Left kidney (tissue), 1 donor: ENCODE measurements at regions not wholly inside any gene's neighbourhood (a gene's known extent, or its start where the extent isn't known, plus 50 kb on each side); places are given as distances from the start of the nearest gene placed in this dataset.

Experiments
- DNase-seq: peaks from one replicate; pipeline ENCODE4 v3.0.0-alpha.2; 2013

- no peak for DNase-seq
Observed at GRCh38 chr14:104356020-104356737, 217.8 kb downstream of the KIF26A start.

- DNase-seq = no peak
Observed at GRCh38 chr14:104356738-104357688, 218.6 kb downstream of the KIF26A start.

- no peak for DNase-seq
Observed at GRCh38 chr14:104357689-104358527, 219.5 kb downstream of the KIF26A start.

GRCh38 chr14:104358528-104359300 lies 220.3 kb downstream of the KIF26A start:
- DNase-seq = no peak

GRCh38 chr14:104359301-104359968 lies 220.1 kb upstream of the C14orf180 start:
- no peak for DNase-seq

- DNase-seq = no peak
Observed at GRCh38 chr14:104359969-104360442, 219.6 kb upstream of the C14orf180 start.

- no peak for DNase-seq
Observed at GRCh38 chr14:104360501-104360900, 219.1 kb upstream of the C14orf180 start.

GRCh38 chr14:104361101-104361591 lies 218.4 kb upstream of the C14orf180 start:
- no peak for DNase-seq

- DNase-seq = no peak
Observed at GRCh38 chr14:104361921-104362681, 217.5 kb upstream of the C14orf180 start.

GRCh38 chr14:104362761-104363605 lies 216.6 kb upstream of the C14orf180 start:
- no peak for DNase-seq

- no peak for DNase-seq
Observed at GRCh38 chr14:104363891-104364760, 215.4 kb upstream of the C14orf180 start.

- no peak for DNase-seq
Observed at GRCh38 chr14:104364830-104365229, 214.7 kb upstream of the C14orf180 start.

GRCh38 chr14:104366931-104367865 lies 212.4 kb upstream of the C14orf180 start:
- DNase-seq = no peak

- DNase-seq = no peak
Observed at GRCh38 chr14:104367866-104368750, 211.5 kb upstream of the C14orf180 start.

- DNase-seq = no peak
Observed at GRCh38 chr14:104368751-104369100, 210.8 kb upstream of the C14orf180 start.

- no peak for DNase-seq
Observed at GRCh38 chr14:104369208-104369607, 210.4 kb upstream of the C14orf180 start.
